Astrocyte (in vitro differentiated cells and primary cell): ENCODE measurements at regions not wholly inside any gene's neighbourhood (a gene's known extent, or its start where the extent isn't known, plus 50 kb on each side); places are given as distances from the start of the nearest gene placed in this dataset.

ENCODE experiments used
- EZH2 ChIP-seq: IDR thresholded peaks from 2 replicates; pipeline ENCODE4 v1.6.1; 2012; ENCODE audit warnings: mild to moderate bottlenecking, low read length, inconsistent platforms; ENCODE audit not compliant: insufficient read depth
- TF ChIP-seq, protein P1 (sequence below): IDR thresholded peaks from 2 replicates; pipeline ENCODE4 v1.5.1; 2011; ENCODE audit warnings: low read depth, mild to moderate bottlenecking, inconsistent platforms, low read length, moderate library complexity; ENCODE audit not compliant: insufficient read depth

DNA sequence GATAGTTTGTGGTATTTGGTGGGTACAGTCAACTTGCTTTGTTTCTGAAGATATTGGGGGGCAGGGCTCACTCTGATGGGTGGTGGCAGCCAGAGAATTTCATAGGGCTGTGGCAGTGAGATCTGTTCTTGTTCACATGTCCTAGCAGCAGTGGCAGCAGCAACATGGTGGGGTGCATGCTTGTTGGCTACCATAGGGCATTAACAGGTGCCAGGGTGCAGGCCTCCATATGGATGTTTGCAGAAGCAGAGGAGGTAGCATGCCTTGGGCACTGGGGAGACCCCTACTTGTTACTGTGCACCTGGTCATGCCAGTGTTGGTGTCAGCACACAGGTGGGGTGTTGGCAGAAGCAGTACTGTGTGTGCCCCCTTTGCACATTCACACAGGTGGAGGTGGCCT lies 96.3 kb upstream of the ZC4H2 start:
- TF ChIP-seq, protein P1, sequence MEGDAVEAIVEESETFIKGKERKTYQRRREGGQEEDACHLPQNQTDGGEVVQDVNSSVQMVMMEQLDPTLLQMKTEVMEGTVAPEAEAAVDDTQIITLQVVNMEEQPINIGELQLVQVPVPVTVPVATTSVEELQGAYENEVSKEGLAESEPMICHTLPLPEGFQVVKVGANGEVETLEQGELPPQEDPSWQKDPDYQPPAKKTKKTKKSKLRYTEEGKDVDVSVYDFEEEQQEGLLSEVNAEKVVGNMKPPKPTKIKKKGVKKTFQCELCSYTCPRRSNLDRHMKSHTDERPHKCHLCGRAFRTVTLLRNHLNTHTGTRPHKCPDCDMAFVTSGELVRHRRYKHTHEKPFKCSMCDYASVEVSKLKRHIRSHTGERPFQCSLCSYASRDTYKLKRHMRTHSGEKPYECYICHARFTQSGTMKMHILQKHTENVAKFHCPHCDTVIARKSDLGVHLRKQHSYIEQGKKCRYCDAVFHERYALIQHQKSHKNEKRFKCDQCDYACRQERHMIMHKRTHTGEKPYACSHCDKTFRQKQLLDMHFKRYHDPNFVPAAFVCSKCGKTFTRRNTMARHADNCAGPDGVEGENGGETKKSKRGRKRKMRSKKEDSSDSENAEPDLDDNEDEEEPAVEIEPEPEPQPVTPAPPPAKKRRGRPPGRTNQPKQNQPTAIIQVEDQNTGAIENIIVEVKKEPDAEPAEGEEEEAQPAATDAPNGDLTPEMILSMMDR: no peak
- no peak for TF ChIP-seq EZH2
